ENCODE measurements at regions not wholly inside any gene's neighbourhood (a gene's known extent, or its start where the extent isn't known, plus 50 kb on each side); places are given as distances from the start of the nearest gene placed in this dataset.

DNA sequence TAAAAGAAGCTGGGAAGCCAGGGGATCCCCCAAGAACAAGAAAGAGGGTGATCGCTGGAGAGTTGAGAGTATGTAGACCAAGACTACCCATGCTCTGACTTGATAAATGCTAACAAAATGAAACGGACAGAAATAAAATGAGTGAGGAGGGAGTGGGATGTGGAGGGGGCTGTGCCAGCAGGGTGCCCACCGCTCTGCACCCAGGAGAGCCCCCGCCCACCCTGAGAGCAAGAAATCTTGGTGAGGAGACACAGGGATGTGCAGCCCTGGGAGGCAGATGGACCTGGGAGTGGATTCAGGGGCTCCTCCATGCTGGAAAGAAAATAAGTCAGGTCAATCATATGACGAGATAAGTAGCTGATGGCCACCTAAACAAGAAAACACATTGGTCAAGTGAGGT lies 590.9 kb downstream of the AJAP1 start:
- no peak for TF ChIP-seq POLR2A (IDR thresholded peaks at IDR 0.05; ENCODE audit: borderline replicate concordance, extremely low read depth, insufficient read depth, insufficient read length)
- TF ChIP-seq RAD21 (IDR thresholded peaks at IDR 0.05; ENCODE audit: low read depth) = no peak
- TF ChIP-seq, protein P1, sequence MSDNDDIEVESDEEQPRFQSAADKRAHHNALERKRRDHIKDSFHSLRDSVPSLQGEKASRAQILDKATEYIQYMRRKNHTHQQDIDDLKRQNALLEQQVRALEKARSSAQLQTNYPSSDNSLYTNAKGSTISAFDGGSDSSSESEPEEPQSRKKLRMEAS (IDR thresholded peaks at IDR 0.05) = no peak
- TF ChIP-seq CTCF (IDR thresholded peaks at IDR 0.05 in 2 of 3, conservative IDR thresholded peaks at IDR 0.05 in 1 of 3; ENCODE audit: borderline replicate concordance in 1 of 3, insufficient read depth in 1 of 3, low read depth in 2 of 3, low read length in 2 of 3) = no peak
- TF ChIP-seq EZH2 (IDR thresholded peaks at IDR 0.05) = no peak
- no peak for TF ChIP-seq EZH2phosphoT487 (IDR thresholded peaks at IDR 0.05; ENCODE audit: borderline replicate concordance)

All from HCT116 (cell line).